Panc1 (cell line): ENCODE measurements at regions not wholly inside any gene's neighbourhood (a gene's known extent, or its start where the extent isn't known, plus 50 kb on each side); places are given as distances from the start of the nearest gene placed in this dataset.

Experiments
- CTCF ChIP-seq: fragments of 450-650 bp; IDR thresholded peaks from 2 replicates; pipeline ENCODE4 v1.5.1; 2017; ENCODE audit warnings: mild to moderate bottlenecking
- TCF7L2 ChIP-seq: IDR thresholded peaks from 2 replicates; pipeline ENCODE4 v1.6.1; 2011; ENCODE audit warnings: mild to moderate bottlenecking, low read depth, low read length, inconsistent platforms

GRCh38 chr2:106012591-106013347, 181.3 kb downstream of the UXS1 start:
- no peak for TF ChIP-seq CTCF
- no peak for TF ChIP-seq TCF7L2
